Chondrocyte (in vitro differentiated cells): ENCODE measurements at regions not wholly inside any gene's neighbourhood (a gene's known extent, or its start where the extent isn't known, plus 50 kb on each side); places are given as distances from the start of the nearest gene placed in this dataset.

Experiments
- DNase-seq: peaks from one replicate; pipeline ENCODE4 v3.0.0; 2021; ENCODE audit warnings: mixed read lengths, low spot score
- H3K27ac Mint-ChIP-seq: one replicate; pipeline ENCODE4 v1.8.0; 2021; ENCODE audit warnings: mild to moderate bottlenecking, moderate library complexity, mixed read lengths; ENCODE audit not compliant: unreplicated experiment
- H3K27me3 Mint-ChIP-seq: 2 replicates; pipeline ENCODE4 v1.8.0; 2021; ENCODE audit warnings: low read depth, mixed read lengths
- H3K36me3 Mint-ChIP-seq: 2 replicates; pipeline ENCODE4 v1.8.0; 2021; ENCODE audit warnings: low read depth, mixed read lengths
- H3K4me1 Mint-ChIP-seq: 2 replicates; pipeline ENCODE4 v1.8.0; 2021; ENCODE audit warnings: low read depth, mild to moderate bottlenecking, mixed read lengths
- H3K4me3 Mint-ChIP-seq: one replicate; pipeline ENCODE4 v1.8.0; 2021; ENCODE audit warnings: mild to moderate bottlenecking, moderate library complexity, mixed read lengths; ENCODE audit not compliant: unreplicated experiment
- H3K9me3 Mint-ChIP-seq: 2 replicates; pipeline ENCODE4 v1.8.0; 2021; ENCODE audit warnings: low read depth, mixed read lengths
- TF ChIP-seq, protein P1 (sequence below): fragments of 200-600 bp; sonication (generic); IDR thresholded peaks from 2 replicates; pipeline ENCODE4 v1.5.0; 2021; ENCODE audit warnings: antibody characterized with exemption, mild to moderate bottlenecking, moderate library complexity

DNA sequence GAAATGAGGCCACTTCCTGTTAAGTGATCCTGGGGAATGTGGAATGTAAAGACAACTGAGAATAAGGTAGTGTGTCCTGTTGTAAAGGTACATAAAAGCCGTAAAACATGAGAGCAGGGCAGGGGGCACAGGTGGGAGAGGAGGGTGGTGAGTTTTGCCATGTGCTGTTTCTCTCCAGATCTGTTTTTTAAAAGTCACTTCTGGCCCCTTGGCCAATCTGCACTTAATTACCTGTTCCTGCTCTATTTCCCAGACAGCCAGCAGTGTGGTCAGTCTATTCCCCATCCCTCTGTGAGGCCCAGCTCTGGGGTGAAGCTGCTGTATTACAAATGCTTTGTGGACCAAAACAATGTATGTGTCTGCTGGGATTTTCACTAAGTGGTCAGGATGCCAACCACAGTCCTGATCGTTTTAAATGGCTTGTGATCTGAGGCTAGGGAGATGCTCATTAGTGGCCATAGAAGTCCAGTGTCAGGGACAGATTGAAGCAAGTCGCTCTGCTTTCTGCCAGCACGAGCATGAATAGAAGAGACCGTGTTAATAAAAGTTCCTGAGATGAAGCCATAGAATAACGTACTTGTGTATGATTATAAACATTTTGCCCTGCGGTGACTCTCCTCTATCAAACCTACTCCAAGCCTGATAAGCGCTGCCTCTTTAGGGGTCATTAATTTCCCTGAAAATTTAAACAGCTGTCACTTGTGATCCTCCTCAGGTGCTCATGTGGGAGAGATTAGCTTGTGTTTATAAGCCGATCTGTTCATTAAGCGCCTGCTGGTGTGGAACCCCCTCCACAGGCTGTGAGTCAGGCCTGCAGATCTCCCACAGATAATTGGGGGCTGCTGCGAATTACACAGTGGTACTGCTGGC is 111.8 kb upstream of the CENPW start:
- no peaks in the 10 kb centered on the region for H3K27me3 Mint-ChIP-seq

GRCh38 chr6:126232671-126233070 is 107.2 kb upstream of the CENPW start:
- H3K9me3 Mint-ChIP-seq: peaks cover 2% of the 10 kb centered on the region
- H3K36me3 Mint-ChIP-seq: no peaks in the 10 kb centered on the region
- no peak for DNase-seq
- no peaks in the 10 kb centered on the region for H3K27me3 Mint-ChIP-seq
- H3K27ac Mint-ChIP-seq: no peak overlapping the region
- no peaks in the 10 kb centered on the region for H3K4me1 Mint-ChIP-seq
- no peak overlapping the region for H3K4me3 Mint-ChIP-seq
- TF ChIP-seq, protein P1, sequence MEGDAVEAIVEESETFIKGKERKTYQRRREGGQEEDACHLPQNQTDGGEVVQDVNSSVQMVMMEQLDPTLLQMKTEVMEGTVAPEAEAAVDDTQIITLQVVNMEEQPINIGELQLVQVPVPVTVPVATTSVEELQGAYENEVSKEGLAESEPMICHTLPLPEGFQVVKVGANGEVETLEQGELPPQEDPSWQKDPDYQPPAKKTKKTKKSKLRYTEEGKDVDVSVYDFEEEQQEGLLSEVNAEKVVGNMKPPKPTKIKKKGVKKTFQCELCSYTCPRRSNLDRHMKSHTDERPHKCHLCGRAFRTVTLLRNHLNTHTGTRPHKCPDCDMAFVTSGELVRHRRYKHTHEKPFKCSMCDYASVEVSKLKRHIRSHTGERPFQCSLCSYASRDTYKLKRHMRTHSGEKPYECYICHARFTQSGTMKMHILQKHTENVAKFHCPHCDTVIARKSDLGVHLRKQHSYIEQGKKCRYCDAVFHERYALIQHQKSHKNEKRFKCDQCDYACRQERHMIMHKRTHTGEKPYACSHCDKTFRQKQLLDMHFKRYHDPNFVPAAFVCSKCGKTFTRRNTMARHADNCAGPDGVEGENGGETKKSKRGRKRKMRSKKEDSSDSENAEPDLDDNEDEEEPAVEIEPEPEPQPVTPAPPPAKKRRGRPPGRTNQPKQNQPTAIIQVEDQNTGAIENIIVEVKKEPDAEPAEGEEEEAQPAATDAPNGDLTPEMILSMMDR: no peak

More for the DNA sequence above, 111.8 kb upstream of the CENPW start:
- TF ChIP-seq, protein P1: no peak
- no peak overlapping the region for H3K27ac Mint-ChIP-seq
- no peak for DNase-seq
- H3K9me3 Mint-ChIP-seq: peaks cover 4% of the 10 kb centered on the region
- no peaks in the 10 kb centered on the region for H3K4me1 Mint-ChIP-seq
- no peak overlapping the region for H3K4me3 Mint-ChIP-seq
- no peaks in the 10 kb centered on the region for H3K36me3 Mint-ChIP-seq

GRCh38 chr6:126233192-126233591 is 106.7 kb upstream of the CENPW start:
- no peaks in the 10 kb centered on the region for H3K36me3 Mint-ChIP-seq
- H3K27ac Mint-ChIP-seq: no peak overlapping the region
- no peak overlapping the region for H3K4me3 Mint-ChIP-seq

DNA sequence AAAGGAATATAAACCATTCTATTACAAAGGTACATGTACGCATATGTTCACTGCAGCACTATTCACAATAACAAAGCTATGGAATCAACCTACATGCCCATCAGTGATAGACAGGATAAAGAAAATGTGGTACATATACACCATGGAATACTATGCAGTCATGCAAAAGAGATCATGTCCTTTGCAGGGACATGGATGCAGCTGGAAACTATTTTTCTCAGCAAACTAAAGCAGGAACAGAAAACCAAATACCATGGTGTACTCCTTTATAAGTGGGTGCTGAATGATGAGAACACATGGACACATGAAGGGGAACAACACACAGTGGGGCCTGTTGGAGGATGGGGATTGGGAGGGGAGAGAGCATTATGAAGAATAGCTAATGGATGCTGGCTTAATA is 104.6 kb upstream of the CENPW start:
- Mint-ChIP-seq H3K4me1 (no peaks in the 10 kb centered on the region), H3K36me3 (peaks cover 1% of the 10 kb centered on the region), H3K27ac (no peak overlapping the region), H3K4me3 (no peak overlapping the region), H3K27me3 (no peaks in the 10 kb centered on the region), H3K9me3 (peaks cover 12% of the 10 kb centered on the region)
- TF ChIP-seq, protein P1: no peak
- DNase-seq: no peak

More at GRCh38 chr6:126233192-126233591, 106.7 kb upstream of the CENPW start:
- H3K27me3 Mint-ChIP-seq: no peaks in the 10 kb centered on the region
- peaks cover 2% of the 10 kb centered on the region for H3K9me3 Mint-ChIP-seq
- H3K4me1 Mint-ChIP-seq: no peaks in the 10 kb centered on the region
- TF ChIP-seq, protein P1: no peak
- DNase-seq: no peak

GRCh38 chr6:126245077-126245476 is 94.8 kb upstream of the CENPW start:
- DNase-seq: no peak
- Mint-ChIP-seq H3K4me1 (no peaks in the 10 kb centered on the region), H3K27ac (no peak overlapping the region), H3K4me3 (no peak overlapping the region), H3K9me3 (peaks cover 10% of the 10 kb centered on the region), H3K27me3 (no peaks in the 10 kb centered on the region), H3K36me3 (peaks cover 2% of the 10 kb centered on the region)
- TF ChIP-seq, protein P1: no peak
